ENCODE measurements at regions not wholly inside any gene's neighbourhood (a gene's known extent, or its start where the extent isn't known, plus 50 kb on each side); places are given as distances from the start of the nearest gene placed in this dataset.

DNA sequence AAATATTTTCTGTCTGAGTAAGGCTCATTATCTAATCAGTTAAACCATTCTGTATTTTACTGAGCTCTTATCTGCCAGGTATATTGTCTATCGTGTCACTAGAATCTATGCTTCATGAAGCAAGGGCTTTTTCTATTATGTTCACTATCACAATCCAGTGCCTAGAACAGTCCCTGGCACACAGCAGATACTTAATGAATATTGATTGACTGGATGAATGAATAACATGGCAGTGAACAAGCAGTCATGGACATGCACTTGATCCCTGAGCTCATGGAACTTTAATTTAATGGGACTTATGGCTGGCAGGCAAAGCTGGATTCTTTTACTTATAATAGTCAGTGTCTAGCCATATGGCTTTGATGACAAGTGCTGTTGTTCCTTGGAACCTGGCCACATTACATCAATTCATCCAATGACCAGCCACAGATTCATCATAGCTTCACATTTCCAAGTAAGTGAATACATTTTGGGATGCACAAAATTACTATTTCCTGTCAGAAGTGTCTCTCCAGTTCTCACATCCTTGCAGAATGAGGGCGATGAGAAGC is 214.8 kb downstream of the COG6 start:
- Histone ChIP-seq H4K8ac (ENCODE audit: low read length) (no peak overlapping the region), H2BK120ac (ENCODE audit: low read depth, low read length) (no peak overlapping the region), H3K18ac (ENCODE audit: low read depth in 1 of 2, low read length in 2 of 2) (no peak overlapping the region), H2BK15ac (ENCODE audit: low read depth, poor library complexity, severe bottlenecking) (no peak overlapping the region), H2AFZ (ENCODE audit: low read depth, low read length) (no peak overlapping the region), H3K23ac (ENCODE audit: low read length in 2 of 2) (no peak overlapping the region), H3K4ac (ENCODE audit: low read depth in 1 of 2, low read length in 2 of 2) (no peak overlapping the region), H3K4me3 (ENCODE audit: insufficient read depth in 1 of 2, low read depth in 1 of 2, low read length in 2 of 2) (no peak overlapping the region), H3K27ac (ENCODE audit: low read length, poor library complexity, severe bottlenecking) (no peak overlapping the region), H3K9me3 (ENCODE audit: control insufficient read depth, low read length) (peaks cover 5% of the 10 kb centered on the region), H2AK5ac (ENCODE audit: low read length, severe bottlenecking) (no peak overlapping the region), H3K27me3 (ENCODE audit: control insufficient read depth in 1 of 2, insufficient read depth in 1 of 2, low read length in 2 of 2) (peaks cover 0 to 4% of the 10 kb centered on the region in 2 experiments), H2BK5ac (ENCODE audit: low read depth, low read length, poor library complexity, severe bottlenecking) (no peak overlapping the region), H4K91ac (ENCODE audit: low read length) (no peak overlapping the region), H3K36me3 (ENCODE audit: control insufficient read depth in 1 of 2, insufficient read depth in 2 of 2, low read depth in 1 of 2, low read length in 2 of 2) (no peaks in the 10 kb centered on the region), H3K4me1 (ENCODE audit: control insufficient read depth, insufficient read depth, low read depth, low read length) (peaks cover under 1% of the 10 kb centered on the region), H3K4me2 (ENCODE audit: low read length, poor library complexity, severe bottlenecking) (no peak overlapping the region), H3K79me1 (replicated peaks; ENCODE audit: low read length, poor library complexity, severe bottlenecking) (no peaks in the 10 kb centered on the region), H2BK12ac (ENCODE audit: low read length in 2 of 2) (no peak overlapping the region), H3K9ac (ENCODE audit: low read length) (no peak overlapping the region), H3K14ac (ENCODE audit: low read length in 2 of 2) (no peak overlapping the region)
- DNase-seq: no peak
- 92% methylated on average over 2 of the region's 2 CpGs for WGBS

DNA sequence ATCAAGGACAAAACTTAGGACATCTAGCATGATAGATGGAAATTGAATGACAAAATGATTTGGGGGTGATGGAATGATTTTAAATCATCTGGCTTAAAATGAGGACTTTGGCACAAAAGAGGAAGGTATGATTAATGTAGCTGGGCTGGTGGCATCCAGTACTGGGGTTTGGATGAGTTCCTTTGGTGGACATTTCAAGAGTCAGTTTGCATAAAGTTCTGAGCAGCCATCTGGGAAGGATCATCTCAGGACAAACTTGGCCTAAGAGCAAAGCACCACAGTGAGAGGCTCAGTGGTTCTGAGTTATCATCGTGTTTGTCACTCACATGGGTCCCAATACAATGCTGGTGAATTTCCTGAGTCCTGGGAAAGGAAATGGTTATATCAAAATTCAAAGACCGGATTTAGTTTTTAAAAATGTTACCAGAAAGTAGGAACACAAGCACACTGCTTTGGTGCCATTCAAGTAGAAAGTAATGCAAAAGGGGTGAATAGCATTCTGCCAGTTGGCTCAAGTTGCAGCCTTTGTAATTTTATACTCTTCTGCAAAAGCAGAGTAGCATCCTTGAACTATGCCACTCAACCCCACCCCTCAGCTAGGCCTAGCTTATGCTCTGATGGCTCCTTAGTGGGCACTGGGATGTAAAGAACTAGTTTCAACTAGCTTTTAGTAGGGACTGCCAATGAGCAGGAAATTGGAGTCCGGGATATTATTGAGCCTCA is 219.0 kb downstream of the COG6 start:
- H3K18ac ChIP-seq (ENCODE audit: low read depth in 1 of 2, low read length in 2 of 2): no peak overlapping the region
- peak overlapping the region; percentile 14 for H3K9ac ChIP-seq (ENCODE audit: low read length)
- H3K27me3 ChIP-seq (ENCODE audit: control insufficient read depth in 1 of 2, insufficient read depth in 1 of 2, low read length in 2 of 2): no peaks in the 10 kb centered on the region
- 92% methylated on average over 2 of the region's 3 CpGs for WGBS
- no peak overlapping the region for H3K27ac ChIP-seq (ENCODE audit: low read length, poor library complexity, severe bottlenecking)
- H2BK12ac ChIP-seq (ENCODE audit: low read length in 2 of 2): no peak overlapping the region
- H4K91ac ChIP-seq (ENCODE audit: low read length): no peak overlapping the region
- no peak overlapping the region for H3K4ac ChIP-seq (ENCODE audit: low read depth in 1 of 2, low read length in 2 of 2)
- H3K9me3 ChIP-seq (ENCODE audit: control insufficient read depth, low read length): no peaks in the 10 kb centered on the region
- H2AK5ac ChIP-seq (ENCODE audit: low read length, severe bottlenecking): no peak overlapping the region
- no peaks in the 10 kb centered on the region for H3K36me3 ChIP-seq (ENCODE audit: control insufficient read depth in 1 of 2, insufficient read depth in 2 of 2, low read depth in 1 of 2, low read length in 2 of 2)
- no peak overlapping the region for H3K4me3 ChIP-seq (ENCODE audit: insufficient read depth in 1 of 2, low read depth in 1 of 2, low read length in 2 of 2)
- H4K8ac ChIP-seq (ENCODE audit: low read length): no peak overlapping the region
- no peaks in the 10 kb centered on the region for H3K79me1 ChIP-seq (replicated peaks; ENCODE audit: low read length, poor library complexity, severe bottlenecking)
- no peak overlapping the region for H3K14ac ChIP-seq (ENCODE audit: low read length in 2 of 2)
- DNase-seq: no peak
- H2BK15ac ChIP-seq (ENCODE audit: low read depth, poor library complexity, severe bottlenecking): no peak overlapping the region
- no peak overlapping the region for H2BK5ac ChIP-seq (ENCODE audit: low read depth, low read length, poor library complexity, severe bottlenecking)
- no peak overlapping the region for H2BK120ac ChIP-seq (ENCODE audit: low read depth, low read length)
- no peak overlapping the region for H3K4me2 ChIP-seq (ENCODE audit: low read length, poor library complexity, severe bottlenecking)
- no peak overlapping the region for H3K23ac ChIP-seq (ENCODE audit: low read length in 2 of 2)
- no peak overlapping the region for H2AFZ ChIP-seq (ENCODE audit: low read depth, low read length)
- peaks cover 3% of the 10 kb centered on the region for H3K4me1 ChIP-seq (ENCODE audit: control insufficient read depth, insufficient read depth, low read depth, low read length)

DNA sequence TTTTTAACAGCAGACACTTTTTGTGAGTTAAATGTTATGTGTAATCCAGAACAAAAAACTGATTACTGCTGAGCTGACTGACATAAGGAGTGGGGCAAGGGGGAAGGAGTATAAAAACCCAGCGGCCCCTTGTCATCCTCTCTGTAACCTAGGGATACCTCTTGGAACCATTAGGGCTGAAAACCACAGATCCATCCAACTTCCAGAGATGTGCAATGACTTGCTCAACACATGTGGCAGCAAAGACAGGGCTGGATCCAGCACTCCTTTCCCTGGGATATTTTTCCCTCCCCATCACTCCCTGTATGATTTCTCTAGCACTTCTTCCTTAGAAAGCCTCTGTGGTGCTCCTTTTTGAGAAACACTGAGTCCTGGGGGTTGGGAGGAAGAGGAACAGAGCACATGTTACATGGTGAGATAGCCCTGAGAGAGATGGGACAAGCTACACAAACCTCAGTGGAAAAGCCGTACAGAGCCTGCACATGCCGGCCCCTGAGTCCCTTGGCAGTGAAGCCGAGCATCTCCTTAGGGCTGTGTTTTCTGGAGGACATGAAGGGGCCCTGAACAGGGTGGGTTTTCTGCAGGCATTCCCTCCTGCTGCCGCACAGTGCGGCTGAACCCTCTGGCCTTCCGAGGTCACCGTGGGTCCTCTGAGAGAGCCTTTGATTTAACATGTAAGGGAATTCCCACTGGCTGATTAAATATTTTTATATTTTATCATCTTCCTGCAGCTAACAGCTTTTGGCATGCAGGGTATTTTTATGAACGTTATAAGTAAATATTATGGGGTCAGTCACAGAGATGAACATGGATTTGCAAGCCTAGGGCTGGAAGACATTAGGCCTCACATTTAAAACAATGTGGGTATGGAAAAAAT is 219.9 kb downstream of the COG6 start:
- H3K18ac ChIP-seq (ENCODE audit: low read depth in 1 of 2, low read length in 2 of 2): no peak overlapping the region
- H2AFZ ChIP-seq (ENCODE audit: low read depth, low read length): no peak overlapping the region
- no peak overlapping the region for H2BK5ac ChIP-seq (ENCODE audit: low read depth, low read length, poor library complexity, severe bottlenecking)
- peaks cover 3% of the 10 kb centered on the region for H3K4me1 ChIP-seq (ENCODE audit: control insufficient read depth, insufficient read depth, low read depth, low read length)
- peak overlapping the region; percentile 35 for H3K9ac ChIP-seq (ENCODE audit: low read length)
- H2BK120ac ChIP-seq (ENCODE audit: low read depth, low read length): no peak overlapping the region
- H3K14ac ChIP-seq (ENCODE audit: low read length in 2 of 2): no peak overlapping the region
- no peak overlapping the region for H3K4me2 ChIP-seq (ENCODE audit: low read length, poor library complexity, severe bottlenecking)
- WGBS: 80% methylated on average over 5 of the region's 9 CpGs
- DNase-seq: no peak
- no peak overlapping the region for H2AK5ac ChIP-seq (ENCODE audit: low read length, severe bottlenecking)
- no peak overlapping the region for H2BK15ac ChIP-seq (ENCODE audit: low read depth, poor library complexity, severe bottlenecking)
- no peak overlapping the region for H3K4ac ChIP-seq (ENCODE audit: low read depth in 1 of 2, low read length in 2 of 2)
- H3K36me3 ChIP-seq (ENCODE audit: control insufficient read depth in 1 of 2, insufficient read depth in 2 of 2, low read depth in 1 of 2, low read length in 2 of 2): no peaks in the 10 kb centered on the region
- no peaks in the 10 kb centered on the region for H3K9me3 ChIP-seq (ENCODE audit: control insufficient read depth, low read length)
- H2BK12ac ChIP-seq (ENCODE audit: low read length in 2 of 2): no peak overlapping the region
- H3K23ac ChIP-seq (ENCODE audit: low read length in 2 of 2): no peak overlapping the region
- no peak overlapping the region for H3K27ac ChIP-seq (ENCODE audit: low read length, poor library complexity, severe bottlenecking)
- H4K8ac ChIP-seq (ENCODE audit: low read length): no peak overlapping the region
- H4K91ac ChIP-seq (ENCODE audit: low read length): no peak overlapping the region
- peak overlapping the region in 1 of 2 experiments; percentile 17 for H3K4me3 ChIP-seq (ENCODE audit: insufficient read depth in 1 of 2, low read depth in 1 of 2, low read length in 2 of 2)
- H3K79me1 ChIP-seq (replicated peaks; ENCODE audit: low read length, poor library complexity, severe bottlenecking): no peaks in the 10 kb centered on the region
- H3K27me3 ChIP-seq (ENCODE audit: control insufficient read depth in 1 of 2, insufficient read depth in 1 of 2, low read length in 2 of 2): no peaks in the 10 kb centered on the region

DNA sequence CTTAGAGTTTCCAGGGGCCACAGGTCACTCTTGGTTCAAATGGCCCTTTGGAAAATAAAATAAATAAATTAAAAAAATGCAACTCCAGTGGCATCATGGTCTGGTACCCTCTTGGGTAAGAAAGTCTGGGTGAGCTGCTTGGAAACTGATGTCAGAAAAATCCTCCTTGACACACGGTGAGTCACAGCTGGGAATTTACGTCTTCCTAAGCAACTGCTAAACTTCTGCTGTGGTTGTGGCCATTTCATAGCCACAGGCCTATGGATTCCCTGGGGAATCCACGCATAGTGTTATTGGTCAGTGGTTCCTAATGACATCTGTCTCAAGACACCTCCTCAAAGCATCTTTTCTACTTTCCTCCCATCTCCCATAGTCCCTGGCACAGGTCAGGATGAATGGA is 220.8 kb downstream of the COG6 start:
- no peak overlapping the region for H3K4me2 ChIP-seq (ENCODE audit: low read length, poor library complexity, severe bottlenecking)
- H4K91ac ChIP-seq (ENCODE audit: low read length): no peak overlapping the region
- no peaks in the 10 kb centered on the region for H3K27me3 ChIP-seq (ENCODE audit: control insufficient read depth in 1 of 2, insufficient read depth in 1 of 2, low read length in 2 of 2)
- H3K4ac ChIP-seq (ENCODE audit: low read depth in 1 of 2, low read length in 2 of 2): no peak overlapping the region
- H3K9me3 ChIP-seq (ENCODE audit: control insufficient read depth, low read length): no peaks in the 10 kb centered on the region
- DNase-seq: peak; percentile 89
- H2BK120ac ChIP-seq (ENCODE audit: low read depth, low read length): no peak overlapping the region
- H3K27ac ChIP-seq (ENCODE audit: low read length, poor library complexity, severe bottlenecking): no peak overlapping the region
- H4K8ac ChIP-seq (ENCODE audit: low read length): no peak overlapping the region
- no peaks in the 10 kb centered on the region for H3K79me1 ChIP-seq (replicated peaks; ENCODE audit: low read length, poor library complexity, severe bottlenecking)
- H2AK5ac ChIP-seq (ENCODE audit: low read length, severe bottlenecking): no peak overlapping the region
- H3K18ac ChIP-seq (ENCODE audit: low read depth in 1 of 2, low read length in 2 of 2): no peak overlapping the region
- H2BK15ac ChIP-seq (ENCODE audit: low read depth, poor library complexity, severe bottlenecking): no peak overlapping the region
- H3K9ac ChIP-seq (ENCODE audit: low read length): peak overlapping the region; percentile 35
- no peak overlapping the region for H2AFZ ChIP-seq (ENCODE audit: low read depth, low read length)
- H3K4me1 ChIP-seq (ENCODE audit: control insufficient read depth, insufficient read depth, low read depth, low read length): peaks cover 3% of the 10 kb centered on the region
- no peak overlapping the region for H2BK5ac ChIP-seq (ENCODE audit: low read depth, low read length, poor library complexity, severe bottlenecking)
- H3K14ac ChIP-seq (ENCODE audit: low read length in 2 of 2): no peak overlapping the region
- H3K23ac ChIP-seq (ENCODE audit: low read length in 2 of 2): no peak overlapping the region
- no peaks in the 10 kb centered on the region for H3K36me3 ChIP-seq (ENCODE audit: control insufficient read depth in 1 of 2, insufficient read depth in 2 of 2, low read depth in 1 of 2, low read length in 2 of 2)
- no peak overlapping the region for H2BK12ac ChIP-seq (ENCODE audit: low read length in 2 of 2)
- no peak overlapping the region for H3K4me3 ChIP-seq (ENCODE audit: insufficient read depth in 1 of 2, low read depth in 1 of 2, low read length in 2 of 2)
- WGBS: 29% methylated on average over 3 of the region's 3 CpGs
